ENCODE measurements at regions not wholly inside any gene's neighbourhood (a gene's known extent, or its start where the extent isn't known, plus 50 kb on each side); places are given as distances from the start of the nearest gene placed in this dataset.
"Not testable (repeated sequence)": the region's sequence is repeated elsewhere in the genome, so short reads cannot be mapped to it uniquely, and the experiment has no call there.

DNA sequence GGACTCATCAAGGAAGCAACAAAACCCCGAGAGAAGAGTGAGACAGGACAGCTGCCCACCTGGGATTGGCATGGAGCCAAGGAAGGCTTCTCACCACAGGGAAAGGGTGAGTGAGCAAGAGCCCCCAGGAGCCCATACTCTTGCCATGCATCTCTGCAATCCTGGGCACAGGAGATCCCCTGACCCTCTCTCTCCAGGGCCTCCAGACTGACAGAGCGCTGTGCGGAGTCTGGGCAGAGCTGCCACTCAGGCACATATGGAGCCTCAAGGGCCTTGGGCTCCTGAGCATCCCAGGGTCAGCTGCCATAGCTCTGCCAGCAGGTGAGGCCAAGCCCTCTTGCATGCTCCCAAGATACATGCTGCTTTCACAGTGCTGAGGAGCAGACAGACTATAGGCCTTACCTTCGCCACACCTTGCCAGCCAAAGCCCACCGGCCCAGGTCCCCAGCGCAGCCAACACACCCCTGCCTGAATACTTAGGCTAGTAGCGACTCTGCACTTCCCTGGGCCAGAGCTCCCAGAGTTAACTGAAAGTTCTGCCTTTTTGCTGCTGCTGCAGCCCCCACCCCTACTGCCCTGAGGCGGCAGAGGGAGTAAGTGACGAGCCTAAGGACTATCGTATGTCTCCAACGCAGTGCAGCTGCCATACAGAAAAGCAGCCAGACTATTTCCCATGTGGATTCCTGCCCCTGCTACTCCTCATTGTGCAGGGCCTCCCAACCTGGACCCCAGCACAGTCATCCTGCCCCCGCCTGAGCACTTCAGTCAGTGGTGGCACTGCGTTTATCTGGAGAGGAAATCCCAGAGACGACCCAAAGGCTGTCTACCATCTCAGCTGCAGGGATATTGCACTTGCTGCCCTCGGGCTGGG, 251.6 kb downstream of the SPATA31A6 start:
- H3K27me3 ChIP-seq (ENCODE audit: insufficient read depth, low read length); H4K20me1 ChIP-seq (ENCODE audit: insufficient read depth); H3K9me2 ChIP-seq (ENCODE audit: insufficient read depth); H3K79me2 ChIP-seq (ENCODE audit: insufficient read depth, low read length); H3K36me3 ChIP-seq (ENCODE audit: control insufficient read depth in 1 of 2, insufficient read depth in 2 of 2, low read length in 2 of 2); H3K4me2 ChIP-seq (ENCODE audit: low read length); H2AFZ ChIP-seq (ENCODE audit: low read depth, low read length, poor library complexity, severe bottlenecking); H3K4me3 ChIP-seq (replicated peaks in 1 of 2; ENCODE audit: low read depth in 1 of 2, low read length in 2 of 2); H3K9me3 ChIP-seq (ENCODE audit: control insufficient read depth in 1 of 2, insufficient read depth in 1 of 2, low read depth in 1 of 2, low read length in 2 of 2); RAD21 ChIA-PET (ENCODE audit: low non-redundant PET in 1 of 2, low total read pairs in 2 of 2, uncharacterized antibody in 2 of 2, unreplicated experiment in 2 of 2); intact Hi-C loops (cut with micrococcal nuclease); DNase-seq (ENCODE audit: low read depth, low spot score); ATAC-seq; BruUV-seq (replicated peaks); POLR2A ChIA-PET; CTCF ChIA-PET; H3K9ac ChIP-seq (ENCODE audit: low read length): not testable (repeated sequence)
- peaks cover 45 to 51% of the 10 kb centered on the region in 2 experiments for H3K4me1 ChIP-seq (ENCODE audit: control insufficient read depth in 1 of 2, insufficient read depth in 2 of 2, low read length in 2 of 2)
- peak overlapping the region; percentile 65 for H3K27ac ChIP-seq (ENCODE audit: low read depth, low read length)

DNA sequence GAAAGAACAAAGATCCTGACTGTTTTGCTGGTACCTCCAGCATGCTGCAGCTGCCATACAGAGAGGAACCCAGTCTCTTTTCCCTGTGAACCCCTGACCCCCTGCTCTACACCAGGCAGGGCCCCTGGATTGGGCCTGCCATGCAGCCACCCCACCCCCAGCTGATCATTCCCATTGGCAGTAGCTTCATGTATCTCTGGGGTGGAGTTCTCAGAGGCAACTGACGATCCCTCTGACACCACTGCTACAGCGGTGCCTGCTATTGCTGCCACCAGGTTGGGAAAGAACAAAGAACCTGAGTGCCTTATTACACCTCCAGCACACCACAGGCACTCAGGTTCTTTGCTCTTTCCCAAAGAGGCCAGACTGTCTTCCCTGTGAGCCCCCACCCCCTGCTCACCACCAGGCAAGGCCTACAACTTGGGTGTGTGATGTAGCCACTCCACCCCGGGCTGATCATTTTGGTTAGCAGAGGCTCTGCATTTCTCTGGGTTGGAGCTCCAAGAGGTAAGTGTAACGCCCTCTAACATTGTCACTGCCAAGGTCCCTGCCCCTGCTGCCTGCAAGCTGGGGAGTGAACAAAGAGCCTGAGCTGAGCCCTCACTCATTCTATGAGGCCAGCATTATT, 252.4 kb downstream of the SPATA31A6 start:
- POLR2A ChIA-PET; H3K36me3 ChIP-seq (ENCODE audit: control insufficient read depth in 1 of 2, insufficient read depth in 2 of 2, low read length in 2 of 2); RAD21 ChIA-PET (ENCODE audit: low non-redundant PET in 1 of 2, low total read pairs in 2 of 2, uncharacterized antibody in 2 of 2, unreplicated experiment in 2 of 2); BruUV-seq (replicated peaks); CTCF ChIA-PET; DNase-seq (ENCODE audit: low read depth, low spot score); H3K9me2 ChIP-seq (ENCODE audit: insufficient read depth); H3K27me3 ChIP-seq (ENCODE audit: insufficient read depth, low read length); ATAC-seq; intact Hi-C loops (cut with micrococcal nuclease); H3K9me3 ChIP-seq (ENCODE audit: control insufficient read depth in 1 of 2, insufficient read depth in 1 of 2, low read depth in 1 of 2, low read length in 2 of 2); H2AFZ ChIP-seq (ENCODE audit: low read depth, low read length, poor library complexity, severe bottlenecking); H4K20me1 ChIP-seq (ENCODE audit: insufficient read depth); H3K79me2 ChIP-seq (ENCODE audit: insufficient read depth, low read length); H3K4me3 ChIP-seq (replicated peaks in 1 of 2; ENCODE audit: low read depth in 1 of 2, low read length in 2 of 2): not testable (repeated sequence)
- H3K4me2 ChIP-seq (ENCODE audit: low read length) = peak overlapping the region; percentile 17
- peaks cover 38 to 43% of the 10 kb centered on the region in 2 experiments for H3K4me1 ChIP-seq (ENCODE audit: control insufficient read depth in 1 of 2, insufficient read depth in 2 of 2, low read length in 2 of 2)
- H3K9ac ChIP-seq (ENCODE audit: low read length) = peak overlapping the region; percentile 4; the same call in 1 of the 2 replicates
- peak overlapping the region; percentile 65 for H3K27ac ChIP-seq (ENCODE audit: low read depth, low read length)

Data from HCT116 (cell line).